Uterus (tissue), 3 donors: ENCODE measurements at regions not wholly inside any gene's neighbourhood (a gene's known extent, or its start where the extent isn't known, plus 50 kb on each side); places are given as distances from the start of the nearest gene placed in this dataset.

Source experiments
- DNase-seq, 2 donors: peaks; one replicate each; pipeline ENCODE4 v3.0.0-alpha.2; 2019 to 2020
- H3K27ac ChIP-seq, 2 donors: fragments of 200-600 bp; sonication (generic); 1 replicate in 1 of 2; 2 replicates in 1 of 2; pipeline ENCODE4 v1.5.1; 2016 to 2018
- H3K27me3 ChIP-seq, 2 donors: fragments of 200-600 bp; sonication (generic); one replicate each; pipeline ENCODE4 v1.5.1; 2018 to 2019; ENCODE audit warnings: control low read depth in 1 of 2
- H3K36me3 ChIP-seq, 2 donors: fragments of 200-600 bp; sonication (generic); one replicate each; pipeline ENCODE4 v1.5.1; 2019; ENCODE audit warnings: control low read depth in 1 of 2
- H3K4me1 ChIP-seq, 2 donors: fragments of 200-600 bp; sonication (generic); one replicate each; pipeline ENCODE4 v1.5.1; 2018 to 2019; ENCODE audit warnings: control low read depth in 1 of 2
- H3K4me3 ChIP-seq, 2 donors: fragments of 200-600 bp; sonication (generic); 1 replicate in 1 of 2; 2 replicates in 1 of 2; pipeline ENCODE4 v1.5.1; 2018 to 2019; ENCODE audit warnings: mild to moderate bottlenecking in 1 of 2
- H3K9me3 ChIP-seq, 2 donors: fragments of 200-600 bp; sonication (generic); one replicate each; pipeline ENCODE4 v1.5.1; 2019; ENCODE audit warnings: control low read depth in 1 of 2
- CTCF ChIP-seq, 4 experiments: fragments of 200-600 bp in 2 of 4; fragments of 450-650 bp in 2 of 4; sonication (generic) in 2 of 4; IDR thresholded peaks; one replicate each; pipeline ENCODE4 v1.5.1; 2016 to 2019; ENCODE audit warnings: antibody characterized with exemption in 4 of 4, mild to moderate bottlenecking in 2 of 4, moderate library complexity in 1 of 4
- POLR2A ChIP-seq, 2 donors: fragments of 450-650 bp; IDR thresholded peaks; one replicate each; pipeline ENCODE4 v1.6.1; 2016; ENCODE audit warnings: antibody characterized with exemption in 2 of 2, mild to moderate bottlenecking in 1 of 2, moderate library complexity in 1 of 2
- intact Hi-C: fragments of 100-400 bp; cut with DNase I; formaldehyde crosslinking; loops from one replicate; pipeline ENCODE4 v1.15.1; 2023; ENCODE audit warnings: low total_unique reads
- donor health status: DM: yes; HTN: yes; CAD: no.

- intact Hi-C loops, result no loop called here
- Histone ChIP-seq H3K27ac (no peak overlapping the region), H3K4me1 (no peaks in the 10 kb centered on the region), H3K27me3 (no peaks in the 10 kb centered on the region), H3K9me3 (no peaks in the 10 kb centered on the region), H3K4me3 (no peak overlapping the region), H3K36me3 (no peaks in the 10 kb centered on the region)
- no peak for DNase-seq
- TF ChIP-seq POLR2A (IDR thresholded peaks at IDR 0.05) (no peak), CTCF (IDR thresholded peaks at IDR 0.05) (peak; percentile 16 to 37 (median 26))
Measured at GRCh38 chr4:15162465-15163283, 160.4 kb downstream of the CPEB2 start.

GRCh38 chr4:15163284-15163645 lies 161.0 kb downstream of the CPEB2 start:
- no peak for TF ChIP-seq POLR2A (IDR thresholded peaks at IDR 0.05)
- TF ChIP-seq CTCF (IDR thresholded peaks at IDR 0.05), result no peak
- no peak overlapping the region for H3K4me3 ChIP-seq
- H3K4me1 ChIP-seq, result no peaks in the 10 kb centered on the region
- no peaks in the 10 kb centered on the region for H3K9me3 ChIP-seq
- intact Hi-C loops, result no loop called here
- H3K27ac ChIP-seq, result no peak overlapping the region
- H3K36me3 ChIP-seq, result no peaks in the 10 kb centered on the region
- DNase-seq, result no peak
- no peaks in the 10 kb centered on the region for H3K27me3 ChIP-seq

- no peaks in the 10 kb centered on the region for H3K27me3 ChIP-seq
- TF ChIP-seq CTCF (IDR thresholded peaks at IDR 0.05) (no peak), POLR2A (IDR thresholded peaks at IDR 0.05) (no peak)
- no peak overlapping the region for H3K4me3 ChIP-seq
- H3K9me3 ChIP-seq, result no peaks in the 10 kb centered on the region
- intact Hi-C loops, result no loop called here
- H3K4me1 ChIP-seq, result no peaks in the 10 kb centered on the region
- H3K27ac ChIP-seq, result no peak overlapping the region
- no peaks in the 10 kb centered on the region for H3K36me3 ChIP-seq
- no peak for DNase-seq
Measured at GRCh38 chr4:15164571-15164970, 162.3 kb downstream of the CPEB2 start.

- no peak overlapping the region for H3K27ac ChIP-seq
- intact Hi-C loops, result no loop called here
- H3K27me3 ChIP-seq, result no peaks in the 10 kb centered on the region
- TF ChIP-seq CTCF (IDR thresholded peaks at IDR 0.05) (no peak), POLR2A (IDR thresholded peaks at IDR 0.05) (no peak)
- no peaks in the 10 kb centered on the region for H3K36me3 ChIP-seq
- H3K9me3 ChIP-seq, result no peaks in the 10 kb centered on the region
- no peaks in the 10 kb centered on the region for H3K4me1 ChIP-seq
- DNase-seq, result no peak
- no peak overlapping the region for H3K4me3 ChIP-seq
Measured at GRCh38 chr4:15167743-15168142, 165.5 kb downstream of the CPEB2 start.

- no peak for DNase-seq
- Histone ChIP-seq H3K27me3 (no peaks in the 10 kb centered on the region), H3K4me1 (no peaks in the 10 kb centered on the region), H3K9me3 (no peaks in the 10 kb centered on the region), H3K36me3 (no peaks in the 10 kb centered on the region), H3K27ac (no peak overlapping the region), H3K4me3 (no peak overlapping the region)
- intact Hi-C loops, result no loop called here
- TF ChIP-seq POLR2A (IDR thresholded peaks at IDR 0.05) (no peak), CTCF (IDR thresholded peaks at IDR 0.05) (no peak)
Measured at GRCh38 chr4:15168759-15169158, 166.5 kb downstream of the CPEB2 start.
